GM23338 (cell line): ENCODE measurements at regions not wholly inside any gene's neighbourhood (a gene's known extent, or its start where the extent isn't known, plus 50 kb on each side); places are given as distances from the start of the nearest gene placed in this dataset.

Source experiments
- ATAC-seq: fragments of 200-7000 bp; cut with Tn5 transposase; 3 replicates; pipeline ENCODE4 v1.9.1; 2020
- DNase-seq: peaks from one replicate; pipeline ENCODE4 v3.0.0-alpha.2; 2015; ENCODE audit warnings: low spot score
- H2AFZ ChIP-seq: fragments of 200-600 bp; sonication (generic); 2 replicates; pipeline ENCODE4 v1.8.0; 2016; ENCODE audit warnings: antibody characterized with exemption, mild to moderate bottlenecking, moderate library complexity
- H3F3A ChIP-seq: fragments of 200-600 bp; sonication (generic); replicated peaks from 2 replicates; pipeline ENCODE4 v1.8.0; 2017; ENCODE audit warnings: antibody characterized with exemption, mixed run types, low read depth
- H3K27ac ChIP-seq: fragments of 200-600 bp; sonication (generic); 2 replicates; pipeline ENCODE4 v1.6.1; 2016; ENCODE audit warnings: low read depth
- H3K27me3 ChIP-seq: fragments of 200-600 bp; sonication (generic); 2 replicates; pipeline ENCODE4 v1.8.0; 2016; ENCODE audit warnings: mild to moderate bottlenecking, mixed run types, moderate library complexity; ENCODE audit not compliant: insufficient read depth
- H3K36me3 ChIP-seq: fragments of 200-600 bp; sonication (generic); 2 replicates; pipeline ENCODE4 v1.8.0; 2016; ENCODE audit warnings: mild to moderate bottlenecking; ENCODE audit not compliant: insufficient read depth
- H3K4me1 ChIP-seq: fragments of 200-600 bp; sonication (generic); 2 replicates; pipeline ENCODE4 v1.8.0; 2016; ENCODE audit warnings: mild to moderate bottlenecking, moderate library complexity; ENCODE audit not compliant: insufficient read depth
- H3K4me2 ChIP-seq: fragments of 200-600 bp; sonication (generic); 2 replicates; pipeline ENCODE4 v1.7.1; 2017; ENCODE audit warnings: mixed run types
- H3K4me3 ChIP-seq: fragments of 200-600 bp; sonication (generic); 2 replicates; pipeline ENCODE4 v1.6.1; 2016; ENCODE audit warnings: mixed run types
- H3K79me2 ChIP-seq: fragments of 200-600 bp; sonication (generic); replicated peaks from 2 replicates; pipeline ENCODE4 v1.8.0; 2017; ENCODE audit warnings: mild to moderate bottlenecking; ENCODE audit not compliant: insufficient read depth
- H3K9me2 ChIP-seq: fragments of 200-600 bp; sonication (generic); 2 replicates; pipeline ENCODE4 v1.8.0; 2017; ENCODE audit not compliant: insufficient read depth
- H4K20me1 ChIP-seq: fragments of 200-600 bp; sonication (generic); replicated peaks from 2 replicates; pipeline ENCODE4 v1.8.0; 2017; ENCODE audit warnings: mild to moderate bottlenecking; ENCODE audit not compliant: insufficient read depth
- H3K27ac Mint-ChIP-seq: 2 replicates; pipeline ENCODE4 v1.8.0; 2020; ENCODE audit warnings: inconsistent platforms, mild to moderate bottlenecking, moderate library complexity, mixed read lengths
- H3K27me3 Mint-ChIP-seq: 3 replicates; pipeline ENCODE4 v1.8.0; 2022; ENCODE audit warnings: low read depth, mild to moderate bottlenecking, moderate library complexity, mixed read lengths, inconsistent platforms; ENCODE audit not compliant: insufficient read depth, poor library complexity
- H3K36me3 Mint-ChIP-seq: 3 replicates; pipeline ENCODE4 v1.8.0; 2021; ENCODE audit warnings: low read depth, mild to moderate bottlenecking, inconsistent platforms, moderate library complexity, mixed read lengths
- H3K4me1 Mint-ChIP-seq: 3 replicates; pipeline ENCODE4 v1.8.0; 2020; ENCODE audit warnings: mild to moderate bottlenecking, inconsistent platforms, mixed read lengths
- H3K4me3 Mint-ChIP-seq: 3 replicates; pipeline ENCODE4 v1.8.0; 2021; ENCODE audit warnings: moderate library complexity, mild to moderate bottlenecking, inconsistent platforms, mixed read lengths
- H3K9me3 Mint-ChIP-seq: 3 replicates; pipeline ENCODE4 v1.8.0; 2020; ENCODE audit warnings: moderate library complexity, mild to moderate bottlenecking, inconsistent platforms, mixed read lengths
- CREB1 ChIP-seq: fragments of 250-450 bp; sonication (Bioruptor Pico); IDR thresholded peaks from 2 replicates; pipeline ENCODE4 v1.5.0; 2020; ENCODE audit warnings: low read depth, mild to moderate bottlenecking, moderate library complexity
- ETS1 ChIP-seq: IDR thresholded peaks from 2 replicates; pipeline ENCODE4 v1.6.1; 2016; ENCODE audit warnings: antibody characterized with exemption
- EZH2phosphoT487 ChIP-seq: fragments of 200-600 bp; sonication (generic); IDR thresholded peaks from one replicate; pipeline ENCODE4 v1.8.1; 2018; ENCODE audit warnings: antibody characterized with exemption; ENCODE audit not compliant: unreplicated experiment
- NANOG ChIP-seq: IDR thresholded peaks from 2 replicates; pipeline ENCODE4 v1.6.1; 2016; ENCODE audit warnings: antibody characterized with exemption, borderline replicate concordance
- POLR2AphosphoS5 ChIP-seq: IDR thresholded peaks from 2 replicates; pipeline ENCODE4 v1.6.1; 2016; ENCODE audit warnings: antibody characterized with exemption, low read depth
- REST ChIP-seq: IDR thresholded peaks from one replicate; pipeline ENCODE4 v1.6.1; 2018; ENCODE audit warnings: antibody characterized with exemption; ENCODE audit not compliant: unreplicated experiment
- STAT1 ChIP-seq: IDR thresholded peaks from one replicate; pipeline ENCODE4 v1.6.1; 2016; ENCODE audit warnings: antibody characterized with exemption; ENCODE audit not compliant: unreplicated experiment

- Histone ChIP-seq H3K27ac (no peak overlapping the region), H3K4me1 (peaks cover 3% of the 10 kb centered on the region), H2AFZ (no peak overlapping the region), H3K27me3 (no peaks in the 10 kb centered on the region), H3F3A (no peaks in the 10 kb centered on the region), H3K36me3 (no peaks in the 10 kb centered on the region), H3K4me3 (no peak overlapping the region), H3K9me2 (0 out of 2 replicates have a peak, but pooled peaks cover 5% of the 10 kb centered on the region), H4K20me1 (no peaks in the 10 kb centered on the region), H3K4me2 (no peak overlapping the region), H3K79me2 (no peaks in the 10 kb centered on the region)
- TF ChIP-seq POLR2AphosphoS5, result no peak
- TF ChIP-seq REST, result no peak
- H3K9me3 Mint-ChIP-seq, result no peaks in the 10 kb centered on the region
- no peak overlapping the region for H3K27ac Mint-ChIP-seq
- H3K4me3 Mint-ChIP-seq, result no peak overlapping the region
- peaks cover 10% of the 10 kb centered on the region for H3K27me3 Mint-ChIP-seq
- DNase-seq (no peak), ATAC-seq (no peak)
- peaks cover 4% of the 10 kb centered on the region for H3K4me1 Mint-ChIP-seq
- no peaks in the 10 kb centered on the region for H3K36me3 Mint-ChIP-seq
Measured at GRCh38 chr11:122207505-122207904, 91.5 kb upstream of the BLID start.

- peaks cover 11% of the 10 kb centered on the region for H3K27me3 Mint-ChIP-seq
- DNase-seq (no peak), ATAC-seq (no peak)
- Histone ChIP-seq H3K27ac (no peak overlapping the region), H3K27me3 (no peaks in the 10 kb centered on the region), H3K9me2 (0 out of 2 replicates have a peak, but pooled peaks cover 5% of the 10 kb centered on the region), H4K20me1 (no peaks in the 10 kb centered on the region), H2AFZ (0 out of 2 replicates have a peak overlapping the region, but pooled peaks have one; percentile 38), H3K36me3 (no peaks in the 10 kb centered on the region), H3F3A (no peaks in the 10 kb centered on the region), H3K4me3 (no peak overlapping the region), H3K4me2 (no peak overlapping the region), H3K4me1 (peaks cover 9% of the 10 kb centered on the region), H3K79me2 (no peaks in the 10 kb centered on the region)
- H3K4me3 Mint-ChIP-seq, result no peak overlapping the region
- no peak overlapping the region for H3K27ac Mint-ChIP-seq
- H3K36me3 Mint-ChIP-seq, result no peaks in the 10 kb centered on the region
- H3K9me3 Mint-ChIP-seq, result no peaks in the 10 kb centered on the region
- H3K4me1 Mint-ChIP-seq, result peaks cover 6% of the 10 kb centered on the region
- TF ChIP-seq NANOG (no peak), REST (no peak), ETS1 (no peak), EZH2phosphoT487 (no peak), STAT1 (no peak), CREB1 (CRISPR knock-in tag) (no peak), POLR2AphosphoS5 (no peak)
Measured at GRCh38 chr11:122205036-122205435, 89.0 kb upstream of the BLID start.
